Smooth muscle cell of the brain vasculature (primary cell): ENCODE measurements at regions not wholly inside any gene's neighbourhood (a gene's known extent, or its start where the extent isn't known, plus 50 kb on each side); places are given as distances from the start of the nearest gene placed in this dataset.

Experiments used
- DNase-seq: peaks from one replicate; pipeline ENCODE4 v3.0.0-alpha.2; 2012; ENCODE audit warnings: low read depth, low spot score

DNA sequence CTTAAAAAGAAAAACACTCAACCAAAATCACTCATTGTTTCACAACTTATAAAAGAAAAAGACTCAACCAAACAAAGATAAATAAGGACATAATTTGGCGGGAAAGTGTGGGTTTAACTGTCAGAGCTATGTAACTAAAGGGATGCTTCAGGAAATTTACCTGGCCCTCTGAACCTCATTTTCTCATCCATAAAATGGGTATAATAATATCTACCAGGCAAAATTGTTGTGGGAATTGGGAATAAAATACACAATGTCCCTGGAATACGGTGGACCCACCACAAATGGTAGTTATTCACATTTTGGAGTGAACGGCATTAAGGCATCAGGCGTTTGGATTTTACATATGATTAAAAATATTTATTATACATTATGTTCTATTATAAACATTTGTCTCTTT is 228.5 kb upstream of the ANKRD55 start:
- DNase-seq, result no peak

GRCh38 chr5:56460681-56461191 is 227.6 kb upstream of the ANKRD55 start:
- no peak for DNase-seq

GRCh38 chr5:56460195-56460546 is 227.0 kb upstream of the ANKRD55 start:
- DNase-seq, result no peak

DNA sequence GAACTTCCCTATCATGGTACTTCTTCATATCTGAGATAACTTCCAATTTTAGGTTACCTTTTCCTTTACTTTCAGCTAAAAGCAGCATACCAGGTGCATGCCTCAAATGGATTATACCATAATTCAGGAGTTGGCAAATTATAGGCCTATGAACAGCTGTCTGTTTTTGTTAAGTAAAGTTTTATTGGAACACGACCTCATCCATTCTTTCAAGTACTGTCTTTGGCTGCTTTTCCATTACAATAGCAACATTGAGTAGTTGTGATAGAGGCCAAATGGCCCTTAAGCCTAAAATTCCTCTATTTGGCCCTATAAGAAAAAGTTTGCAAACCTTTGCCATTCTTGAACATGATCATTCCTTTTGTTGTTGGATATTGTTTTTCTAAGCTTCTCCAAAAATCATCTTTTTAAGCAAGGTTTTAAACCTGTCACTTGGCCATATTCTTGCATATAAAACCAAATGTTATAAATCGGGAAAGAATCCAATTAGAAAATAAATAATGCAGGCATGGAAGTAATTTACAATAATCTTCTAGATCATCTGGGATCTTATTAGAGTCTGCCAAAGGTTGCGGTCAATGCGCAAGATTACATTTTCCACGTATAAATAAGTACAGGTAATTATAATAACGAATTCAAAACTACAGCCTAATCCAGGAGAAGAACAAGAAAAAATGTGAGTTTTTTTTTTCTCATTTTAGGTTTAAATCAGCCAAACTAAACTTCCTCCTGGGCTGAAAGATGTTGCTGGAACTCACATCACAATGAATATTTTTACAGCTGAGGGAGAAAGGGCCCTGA is 226.5 kb upstream of the ANKRD55 start:
- no peak for DNase-seq

DNA sequence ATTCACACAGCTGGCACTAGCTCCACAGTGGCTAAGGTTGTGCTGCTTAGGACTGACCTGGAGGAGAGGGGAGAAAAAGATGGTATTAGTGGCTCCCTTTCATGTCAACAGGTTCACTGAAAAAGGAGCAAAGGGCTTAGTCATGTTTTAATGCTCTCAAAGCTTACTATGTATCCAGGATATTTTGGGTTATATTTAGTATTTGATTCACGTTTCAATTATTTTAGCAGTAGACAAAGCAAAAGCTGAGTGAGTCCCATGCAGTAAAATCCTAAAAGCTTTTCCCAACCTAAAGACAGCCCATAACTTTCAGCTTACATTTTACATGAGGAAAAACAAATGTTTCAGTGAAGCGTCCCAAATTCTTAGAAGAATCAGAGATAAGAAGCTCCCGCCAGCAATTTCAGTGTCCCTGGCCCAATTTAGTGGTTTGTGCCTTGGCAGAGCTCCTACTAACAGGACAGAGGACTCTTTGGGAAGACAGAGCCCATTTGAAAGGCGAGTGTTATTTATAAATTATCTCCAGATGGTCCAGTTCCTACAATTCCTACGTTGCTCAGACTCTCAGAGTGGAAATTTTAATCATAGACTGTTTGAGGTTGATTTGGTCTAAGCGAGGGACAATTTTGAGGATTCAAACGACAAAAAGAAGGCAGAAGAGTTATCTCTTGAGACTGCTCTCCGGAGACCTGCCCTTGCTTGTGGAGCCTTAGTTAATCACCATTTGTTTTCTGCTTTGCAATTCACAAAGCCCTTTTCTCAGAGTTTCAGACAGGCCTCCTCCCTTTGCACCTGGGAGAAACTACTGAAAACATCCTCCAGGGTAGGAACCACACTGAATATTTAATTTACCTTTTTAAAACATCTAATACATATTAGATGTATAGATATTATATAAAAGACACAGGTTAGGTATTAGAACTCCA is 225.0 kb upstream of the ANKRD55 start:
- DNase-seq, result no peak

- no peak for DNase-seq
Observed at GRCh38 chr5:56456002-56456401, 222.9 kb upstream of the ANKRD55 start.

GRCh38 chr5:56455417-56455816 is 222.3 kb upstream of the ANKRD55 start:
- no peak for DNase-seq

GRCh38 chr5:56454219-56454862 is 221.2 kb upstream of the ANKRD55 start:
- no peak for DNase-seq

DNA sequence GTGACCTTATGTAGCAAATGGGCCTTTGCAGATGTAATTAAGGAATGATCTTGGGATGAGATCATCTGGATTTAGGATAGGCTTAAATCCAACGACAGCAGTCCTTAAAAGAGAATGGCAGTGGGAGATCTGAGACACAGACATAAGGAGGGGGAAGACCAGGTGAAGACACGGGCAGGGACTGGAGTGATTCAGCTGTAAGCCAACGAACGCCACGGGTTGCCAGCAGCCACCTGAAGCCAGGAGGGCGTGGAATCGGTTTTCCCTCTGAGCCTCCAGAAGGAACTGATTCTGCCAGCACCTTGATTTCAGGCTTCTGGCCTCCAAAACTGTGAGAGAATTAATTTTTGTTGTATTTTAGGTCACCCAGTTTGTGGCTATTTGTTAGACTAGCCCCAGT is 218.6 kb upstream of the ANKRD55 start:
- DNase-seq, result no peak

GRCh38 chr5:56450766-56451165 is 217.6 kb upstream of the ANKRD55 start:
- no peak for DNase-seq

DNA sequence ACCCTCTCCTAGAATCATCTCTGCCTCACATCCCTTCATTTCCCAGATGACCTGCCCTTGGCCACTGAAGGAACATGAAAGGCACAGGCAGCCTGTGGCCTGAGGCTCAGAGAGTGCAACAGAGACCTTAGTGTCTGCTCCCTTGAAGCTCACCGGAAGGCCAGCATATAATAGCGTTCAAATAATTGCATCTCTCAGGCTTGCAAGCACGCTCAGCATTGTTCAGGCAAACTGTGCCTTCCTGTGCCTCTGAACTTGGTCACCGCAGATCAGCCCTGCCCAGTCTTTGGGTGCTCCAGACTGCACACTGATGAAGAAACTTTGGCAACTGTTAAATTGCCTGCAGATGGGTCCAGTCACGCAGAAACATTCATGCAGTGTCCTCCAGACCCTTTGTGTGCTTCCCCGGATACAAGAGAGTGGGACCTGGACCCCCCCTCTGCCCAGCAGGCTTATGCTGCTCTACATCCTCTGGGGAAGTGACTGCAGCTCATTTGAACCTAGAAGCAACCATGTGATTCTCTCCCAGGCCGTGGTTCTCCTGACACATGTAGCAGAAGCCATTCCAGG is 216.0 kb upstream of the ANKRD55 start:
- DNase-seq, result no peak

DNA sequence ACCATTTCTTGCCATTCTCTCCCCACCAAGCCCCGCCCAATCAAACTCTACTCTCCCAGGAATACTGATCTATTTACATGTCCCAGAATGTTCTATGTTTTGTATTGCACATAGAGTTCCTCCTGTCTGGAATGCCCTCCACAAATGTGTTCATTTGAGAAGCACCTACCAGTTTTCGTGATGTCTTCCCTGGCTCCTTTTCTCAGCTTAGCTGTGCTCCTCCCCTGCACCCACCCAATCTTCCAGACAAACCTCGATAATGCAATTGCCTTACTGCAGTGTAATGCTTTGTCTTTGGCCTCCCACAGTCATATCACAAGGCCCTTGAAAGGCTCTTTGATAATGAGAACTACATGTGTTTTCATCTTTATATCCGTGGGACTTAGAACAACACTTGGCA is 214.5 kb upstream of the ANKRD55 start:
- no peak for DNase-seq

DNA sequence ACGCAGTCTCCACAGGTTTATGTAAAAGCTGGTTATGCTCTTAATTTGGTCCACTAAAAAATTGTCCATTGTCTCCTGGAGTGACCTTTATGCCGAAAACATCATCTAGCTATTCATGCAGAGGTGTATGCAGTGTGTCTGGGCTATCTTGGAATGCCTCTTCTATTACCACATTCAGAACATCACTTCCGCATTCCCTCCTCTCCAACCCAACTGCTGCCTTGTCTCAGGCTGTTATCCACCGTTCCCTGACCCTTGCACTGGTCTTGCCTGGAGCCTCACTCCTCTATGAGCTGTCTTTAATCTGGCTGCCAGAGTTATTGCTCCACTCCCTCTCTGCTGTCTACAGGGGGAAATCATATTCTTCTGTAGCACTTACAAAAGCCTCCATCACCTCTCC is 214.1 kb upstream of the ANKRD55 start:
- no peak for DNase-seq

DNA sequence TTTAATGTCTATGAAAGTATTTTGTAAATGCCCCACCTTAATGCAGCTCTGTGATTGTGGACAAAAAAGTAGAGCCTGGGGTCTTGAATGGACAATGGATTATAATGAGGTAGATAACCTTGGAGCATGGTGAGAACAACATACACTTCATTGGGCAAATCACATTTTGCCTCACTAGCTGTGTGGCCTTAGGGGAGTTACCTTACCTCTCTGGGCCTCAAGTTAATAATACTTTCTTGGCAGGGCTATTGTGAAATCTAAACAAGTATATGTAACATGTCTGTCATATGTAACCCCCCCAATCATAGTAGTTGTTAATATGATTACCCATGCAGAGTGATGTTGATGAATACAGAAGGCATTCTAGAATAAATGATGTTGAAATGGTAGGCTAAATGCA is 213.6 kb upstream of the ANKRD55 start:
- DNase-seq, result no peak

- DNase-seq, result no peak
Observed at GRCh38 chr5:56443826-56444225, 210.7 kb upstream of the ANKRD55 start.

DNA sequence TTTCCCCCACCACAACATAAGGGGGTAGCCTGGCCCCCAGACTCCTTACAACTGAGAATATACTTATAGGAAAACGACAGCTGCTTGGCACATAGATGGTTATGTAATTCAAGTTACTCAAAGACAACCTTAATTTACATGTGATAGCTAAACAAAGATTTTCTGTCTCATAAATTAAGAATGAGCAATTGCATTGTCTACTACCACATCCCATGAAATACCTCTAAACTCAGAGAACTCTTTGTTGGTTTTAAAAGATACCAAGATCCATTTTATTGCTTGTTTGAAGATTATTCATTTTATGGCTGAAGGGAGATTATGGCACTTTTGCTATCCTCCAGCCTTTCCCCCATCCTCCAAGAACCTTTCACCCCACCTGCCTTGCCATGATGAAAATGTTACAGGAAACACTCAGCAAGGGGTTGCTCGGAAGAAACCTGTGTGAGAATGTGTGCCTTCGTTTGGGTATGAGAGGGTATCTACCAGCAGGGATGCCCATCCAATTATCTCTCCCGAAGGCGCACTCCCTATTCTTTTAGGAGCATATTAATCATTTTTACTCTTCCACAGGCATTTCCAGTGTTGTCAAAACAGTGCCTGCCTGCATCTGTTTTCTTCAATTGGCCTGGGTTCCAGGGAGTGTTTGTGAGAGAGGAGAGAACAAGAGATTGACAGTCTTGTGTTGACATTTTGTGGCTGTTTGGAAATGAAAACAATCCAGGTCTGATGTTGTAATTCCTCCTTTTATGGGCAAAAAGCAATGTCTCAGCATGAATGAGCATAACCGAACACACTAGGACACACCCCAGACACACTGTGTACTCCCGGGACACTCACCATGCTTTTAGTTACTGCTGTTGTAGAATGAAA is 208.0 kb upstream of the ANKRD55 start:
- DNase-seq, result peak; percentile 23

GRCh38 chr5:56434986-56435385 is 201.9 kb upstream of the ANKRD55 start:
- DNase-seq, result no peak

DNA sequence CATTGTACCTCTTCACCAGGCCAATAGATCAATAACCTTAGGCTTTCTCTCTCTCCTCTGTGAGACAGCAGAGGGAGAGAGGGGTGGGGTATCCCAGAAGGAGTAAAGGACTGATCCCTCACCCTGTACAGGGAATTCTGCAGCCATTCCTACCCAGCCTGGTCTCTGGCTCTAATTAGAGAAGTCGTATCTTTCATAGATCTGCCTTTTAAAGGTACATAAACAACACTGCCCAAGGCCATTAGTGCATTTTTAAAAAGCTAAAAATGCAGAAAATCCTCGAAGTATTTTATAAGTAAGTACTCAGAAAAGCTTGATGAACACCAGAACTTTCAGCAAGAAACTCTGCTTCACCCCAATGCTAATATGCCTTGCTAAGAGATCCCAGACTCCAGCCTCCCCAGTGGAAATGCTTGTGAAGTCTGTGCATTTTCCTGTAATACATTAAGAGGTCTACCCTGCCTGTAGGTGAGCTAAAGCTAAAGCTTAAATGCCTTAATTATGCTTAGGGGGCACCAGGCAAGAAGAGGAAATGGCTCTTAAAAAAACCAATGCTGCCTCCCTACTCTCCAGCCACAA is 200.0 kb upstream of the ANKRD55 start:
- DNase-seq, result no peak

DNA sequence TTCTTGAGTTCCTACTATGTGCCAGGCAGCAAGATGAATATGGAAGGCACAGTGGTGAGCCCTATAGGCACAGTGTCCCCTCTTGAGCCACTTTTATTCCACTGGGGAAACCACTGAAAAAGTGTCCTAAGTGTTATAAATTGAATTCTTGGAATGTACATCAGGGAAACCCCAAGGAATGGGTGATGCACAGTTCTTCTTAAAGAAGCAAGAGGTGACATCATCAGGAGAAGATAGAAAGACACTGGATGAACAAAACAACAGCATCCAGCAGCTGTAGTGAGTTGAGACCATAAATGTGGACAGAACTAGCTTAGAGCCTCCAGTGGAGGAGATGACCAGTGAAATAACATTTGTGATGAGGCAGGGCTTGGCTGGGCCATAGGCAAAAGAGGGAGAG is 199.2 kb upstream of the ANKRD55 start:
- no peak for DNase-seq

- no peak for DNase-seq
Observed at GRCh38 chr5:56430422-56430821, 197.3 kb upstream of the ANKRD55 start.
